Embryonic facial prominence (tissue), 1 donor: ENCODE measurements at regions not wholly inside any gene's neighbourhood (a gene's known extent, or its start where the extent isn't known, plus 50 kb on each side); places are given as distances from the start of the nearest gene placed in this dataset.

Source experiments
- DNase-seq: peaks from one replicate; pipeline ENCODE4 v3.0.0-alpha.2; 2016; ENCODE audit errors: extremely low spot score

DNA sequence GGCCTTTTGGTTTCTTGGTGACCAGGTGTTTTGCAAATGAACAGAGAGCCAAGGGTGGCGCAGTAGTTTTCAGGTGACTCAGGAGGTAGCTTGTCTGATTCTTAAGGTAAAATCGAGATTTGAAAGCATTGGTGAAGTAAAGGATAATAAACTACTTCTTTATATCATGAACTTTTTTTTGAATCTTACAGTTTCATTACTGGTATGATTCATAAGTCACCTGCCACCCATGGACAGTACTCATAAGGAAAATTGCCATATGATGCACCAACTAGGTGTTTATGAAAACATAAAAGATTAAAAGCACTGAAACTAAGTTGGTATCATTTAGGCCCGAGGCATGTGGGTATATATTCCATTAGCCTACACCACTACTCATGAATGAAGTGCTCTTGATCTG, 84.1 kb upstream of the MGAT5 start:
- DNase-seq: no peak

DNA sequence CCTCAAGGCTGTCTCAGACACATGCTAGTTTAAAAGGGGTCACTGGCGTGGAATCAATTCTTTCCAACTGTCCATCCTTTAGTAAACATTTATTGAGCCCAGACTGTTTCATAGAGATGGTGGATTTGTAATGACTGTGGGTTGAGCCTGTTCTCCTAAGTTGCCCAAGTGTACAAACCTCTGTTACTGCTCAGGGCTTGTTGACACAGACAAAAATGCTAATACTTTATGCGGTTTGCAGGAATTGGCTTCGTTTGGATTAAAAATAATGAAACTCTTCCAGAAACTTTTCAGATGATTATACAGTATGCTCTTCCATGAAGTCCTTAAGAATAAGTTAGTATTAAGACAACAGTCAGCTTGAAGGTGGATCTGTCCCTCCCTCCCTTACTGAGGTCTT, 83.6 kb upstream of the MGAT5 start:
- no peak for DNase-seq

DNA sequence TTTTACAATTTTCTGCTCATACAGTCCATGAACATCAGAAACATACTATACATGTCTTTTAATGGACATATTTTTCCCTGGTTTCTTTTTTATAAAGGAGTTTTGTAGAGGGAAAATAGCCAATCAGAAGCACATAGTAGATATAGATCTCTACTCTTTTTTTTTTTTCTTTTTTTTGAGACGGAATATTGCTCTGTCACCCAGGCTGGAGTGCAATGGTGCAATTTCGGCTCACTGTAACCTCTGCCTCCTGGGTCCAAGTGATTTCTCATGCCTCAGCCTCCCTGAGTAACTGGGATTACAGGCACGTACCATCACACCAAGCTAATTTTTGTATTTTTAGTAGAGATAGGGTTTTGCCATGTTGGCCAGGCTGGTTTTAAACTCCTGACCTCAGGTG, 83.2 kb upstream of the MGAT5 start:
- no peak for DNase-seq

DNA sequence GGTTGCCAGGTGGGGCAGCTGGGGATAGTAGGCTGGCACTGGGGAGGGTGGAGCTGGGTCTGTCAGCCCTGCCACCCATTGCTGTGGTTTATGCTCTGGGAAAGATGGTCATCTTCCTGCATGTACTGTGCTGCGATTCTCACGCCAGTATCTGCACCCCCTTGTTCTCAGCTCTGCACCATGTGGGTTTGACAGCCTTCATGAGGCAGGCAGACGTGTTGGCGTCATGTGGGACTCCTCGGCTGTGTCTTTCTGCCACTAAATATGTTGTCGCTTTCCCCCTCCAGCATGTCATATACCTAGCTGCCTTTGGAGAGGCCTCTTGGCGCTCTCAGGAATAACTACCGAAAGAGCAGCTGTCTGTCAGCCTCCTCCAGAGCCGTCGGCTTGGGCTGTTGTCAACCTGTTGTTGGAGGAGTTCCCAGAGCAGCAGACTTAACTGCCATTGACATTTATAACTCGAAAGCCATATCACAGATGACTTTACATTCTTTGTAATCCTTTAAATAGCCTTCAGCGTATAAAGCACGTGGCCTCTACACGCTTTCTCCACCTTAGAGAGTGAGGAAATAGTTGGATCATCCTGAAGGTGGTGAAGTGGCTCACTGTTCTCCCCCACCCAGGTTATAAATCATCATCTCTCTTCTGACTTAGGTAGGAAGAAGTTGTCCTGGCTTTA, 80.4 kb upstream of the MGAT5 start:
- no peak for DNase-seq

DNA sequence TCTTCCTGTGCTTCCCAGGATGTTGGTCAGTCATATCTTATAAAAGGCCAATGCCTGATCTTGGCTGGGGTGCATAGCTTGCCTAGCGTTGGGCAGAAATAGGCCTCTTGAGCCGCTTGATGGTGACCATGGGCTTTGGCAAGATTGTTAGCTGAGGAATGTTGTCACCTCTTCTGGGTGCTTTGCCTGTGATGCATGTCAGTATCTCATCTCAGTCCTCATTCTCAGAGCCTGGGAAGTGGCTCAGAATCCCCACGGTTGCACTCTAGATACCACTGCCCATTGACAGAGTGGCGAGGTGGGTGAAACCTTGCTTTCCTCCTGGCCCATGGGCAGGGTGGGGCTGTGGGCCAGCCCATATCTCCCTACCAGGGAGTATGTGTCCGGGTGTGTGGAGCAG, 79.2 kb upstream of the MGAT5 start:
- DNase-seq: no peak

DNA sequence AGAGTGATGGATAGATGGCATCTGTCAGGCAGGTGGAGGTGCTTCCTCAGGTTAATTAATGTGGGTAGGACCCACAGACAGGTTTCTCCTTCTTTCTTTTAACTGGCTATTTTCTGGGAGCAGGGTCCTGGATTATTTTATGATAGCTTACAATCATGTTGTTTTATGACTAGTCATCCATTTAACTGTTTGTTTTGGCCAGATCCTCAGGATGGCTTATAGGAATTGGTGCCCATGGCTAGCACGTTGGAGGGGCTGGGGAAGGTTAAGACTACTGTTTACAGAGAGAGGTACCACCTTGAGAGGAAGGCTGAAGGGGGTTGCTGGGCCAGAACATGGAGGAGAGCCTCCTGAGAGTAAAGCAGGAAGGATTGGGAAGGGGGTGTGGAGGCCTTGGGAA, 78.0 kb upstream of the MGAT5 start:
- DNase-seq: no peak

DNA sequence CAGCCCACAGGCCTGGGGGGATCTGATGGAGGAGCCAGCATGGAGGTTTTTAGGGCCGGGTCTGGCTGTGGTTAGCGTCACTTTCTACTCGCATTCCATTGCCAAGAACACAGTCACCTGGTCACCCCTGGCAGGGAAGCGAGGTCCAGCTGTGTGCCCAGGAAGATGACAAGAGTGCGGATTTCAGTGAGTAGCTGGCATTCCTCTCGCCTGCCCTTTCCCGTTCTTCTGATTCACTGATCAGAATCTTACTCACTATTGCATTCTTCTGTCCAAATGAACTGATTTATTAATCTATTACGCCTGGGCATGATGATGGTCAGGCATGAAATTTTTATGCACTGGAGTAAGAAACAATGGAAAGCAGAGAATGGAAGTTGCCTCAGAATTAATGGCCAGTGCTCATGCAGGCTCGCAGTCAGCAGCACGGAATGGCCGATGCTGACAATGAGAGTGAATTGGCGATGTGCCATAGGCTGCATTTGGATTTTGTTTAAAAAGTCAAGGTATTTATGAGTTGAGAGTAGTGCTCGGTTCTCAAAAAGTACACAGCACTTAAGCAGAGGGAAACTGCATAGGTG, 76.4 kb upstream of the MGAT5 start:
- no peak for DNase-seq

DNA sequence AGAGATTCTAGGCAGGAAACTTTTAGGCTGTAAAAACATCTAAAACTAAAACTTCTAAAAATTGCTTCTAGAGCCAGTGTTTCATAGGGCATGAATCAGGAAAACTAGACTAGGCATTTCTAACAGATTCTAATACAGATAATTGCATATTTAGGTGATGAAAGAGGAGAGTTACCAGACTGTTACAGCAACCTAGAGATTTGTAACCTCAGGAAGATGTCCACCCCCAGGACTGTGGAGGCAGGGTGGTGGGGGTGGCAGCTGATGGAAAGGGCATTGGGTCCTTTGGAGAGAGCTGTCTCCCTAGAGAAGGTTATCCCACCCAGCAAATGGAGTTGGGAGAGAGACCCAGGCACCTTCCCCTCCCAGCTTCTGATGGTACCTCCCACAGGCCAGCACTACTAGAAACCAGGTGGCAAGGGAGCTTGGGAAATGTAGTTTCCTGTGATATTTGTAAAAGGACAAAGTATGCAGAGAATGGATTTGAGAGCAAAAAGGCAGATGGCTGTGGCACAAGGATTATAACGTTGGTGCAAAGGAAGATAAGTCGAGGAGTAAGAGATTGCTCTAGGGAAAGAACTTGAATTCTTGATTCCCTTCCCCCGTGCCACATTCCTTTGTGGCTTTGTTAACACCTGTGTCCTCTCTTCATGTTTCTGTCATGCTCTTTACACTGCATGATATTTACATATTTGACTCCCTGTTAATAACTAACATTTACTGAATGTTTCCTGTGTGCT, 75.6 kb upstream of the MGAT5 start:
- DNase-seq: no peak

DNA sequence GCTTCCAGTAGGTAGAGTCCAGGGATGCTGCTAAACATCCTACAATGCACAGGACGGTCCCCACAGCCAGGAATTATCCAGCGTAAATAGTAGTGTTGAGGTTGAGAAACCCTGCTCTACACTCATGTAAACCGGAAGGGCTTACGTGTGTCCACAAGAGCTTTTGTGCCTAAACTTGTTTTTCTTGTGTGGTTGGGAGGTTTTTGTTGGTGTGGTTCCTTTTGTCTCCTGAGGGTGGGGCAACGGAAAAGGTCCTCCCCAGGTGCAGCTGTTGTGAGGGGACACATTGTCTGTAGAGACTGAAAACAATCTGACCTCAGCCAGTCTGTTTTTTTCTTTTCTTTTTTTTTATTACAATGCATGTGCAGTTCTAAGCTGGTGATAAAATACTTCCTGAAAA, 72.7 kb upstream of the MGAT5 start:
- DNase-seq: no peak

DNA sequence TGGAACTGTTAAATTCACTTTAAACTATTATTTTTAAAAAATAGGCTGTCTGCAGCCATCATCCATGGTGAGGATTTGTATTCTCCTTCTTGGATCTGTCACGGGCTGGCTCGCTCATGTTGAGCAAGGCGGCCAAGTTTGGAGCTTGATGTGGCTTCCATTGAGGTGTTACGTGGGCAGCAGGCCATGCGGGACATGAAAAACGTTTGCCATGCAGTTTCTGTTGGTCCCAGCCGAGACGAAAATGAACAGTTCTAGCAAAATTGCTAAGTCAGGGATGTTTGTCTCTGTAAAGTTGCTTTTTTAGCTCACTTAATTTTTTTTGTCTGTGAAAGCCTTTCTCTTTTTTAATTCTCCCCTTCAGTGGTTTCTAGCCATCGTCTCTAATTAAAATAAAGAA, 70.2 kb upstream of the MGAT5 start:
- no peak for DNase-seq

DNA sequence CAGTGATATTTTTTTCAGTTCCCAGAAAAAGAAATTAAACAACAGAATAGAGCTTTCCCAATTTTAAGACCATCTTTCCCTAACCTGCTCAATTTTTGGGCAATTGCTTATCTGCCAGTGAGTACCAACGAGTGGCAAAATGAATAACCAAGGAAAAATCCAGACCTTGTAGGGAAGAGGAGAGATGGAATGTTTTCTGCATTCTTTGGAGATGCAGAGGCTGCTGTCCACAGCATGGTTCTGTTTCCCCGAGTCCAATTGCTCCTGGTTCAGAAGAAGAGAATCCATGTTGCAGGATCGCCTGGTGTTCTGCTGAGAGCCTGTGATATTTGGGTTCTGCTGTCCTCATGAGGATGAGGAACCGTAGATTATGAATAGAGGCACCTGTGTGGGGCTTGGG, 68.2 kb upstream of the MGAT5 start:
- no peak for DNase-seq

DNA sequence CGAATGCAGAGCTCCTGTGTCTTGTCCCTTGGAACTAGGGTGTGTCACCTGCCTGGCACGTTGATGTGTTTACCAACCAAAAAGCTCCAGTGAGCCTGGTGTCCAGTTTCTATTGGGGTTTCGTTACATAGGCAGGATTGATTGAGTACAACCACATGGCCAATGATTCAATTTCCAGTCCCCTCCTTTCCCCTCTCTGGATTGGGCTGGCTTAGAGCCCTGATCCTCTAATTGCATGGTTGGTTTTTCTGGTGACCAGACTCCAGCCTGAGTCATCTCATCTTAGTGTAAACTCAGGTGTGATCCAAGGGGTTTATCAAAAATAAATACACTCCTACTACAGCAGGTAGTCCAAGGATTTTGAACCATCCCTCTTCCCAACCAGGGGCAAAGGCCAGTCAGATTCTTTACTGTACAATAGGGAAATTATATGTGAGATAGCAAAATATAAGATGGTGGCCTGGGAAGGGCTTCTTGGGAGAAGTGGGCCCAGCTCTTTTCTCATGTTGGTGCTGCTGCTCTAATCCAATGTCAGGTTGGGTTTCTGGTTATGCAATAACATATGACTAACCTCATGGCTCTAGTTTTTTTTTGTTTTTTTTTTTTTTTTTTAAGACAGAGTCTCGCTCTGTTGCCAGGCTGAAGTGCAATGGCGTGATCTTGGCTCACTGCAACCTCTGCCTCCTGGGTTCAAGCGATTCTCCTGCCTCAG, 64.7 kb upstream of the MGAT5 start:
- DNase-seq: no peak

DNA sequence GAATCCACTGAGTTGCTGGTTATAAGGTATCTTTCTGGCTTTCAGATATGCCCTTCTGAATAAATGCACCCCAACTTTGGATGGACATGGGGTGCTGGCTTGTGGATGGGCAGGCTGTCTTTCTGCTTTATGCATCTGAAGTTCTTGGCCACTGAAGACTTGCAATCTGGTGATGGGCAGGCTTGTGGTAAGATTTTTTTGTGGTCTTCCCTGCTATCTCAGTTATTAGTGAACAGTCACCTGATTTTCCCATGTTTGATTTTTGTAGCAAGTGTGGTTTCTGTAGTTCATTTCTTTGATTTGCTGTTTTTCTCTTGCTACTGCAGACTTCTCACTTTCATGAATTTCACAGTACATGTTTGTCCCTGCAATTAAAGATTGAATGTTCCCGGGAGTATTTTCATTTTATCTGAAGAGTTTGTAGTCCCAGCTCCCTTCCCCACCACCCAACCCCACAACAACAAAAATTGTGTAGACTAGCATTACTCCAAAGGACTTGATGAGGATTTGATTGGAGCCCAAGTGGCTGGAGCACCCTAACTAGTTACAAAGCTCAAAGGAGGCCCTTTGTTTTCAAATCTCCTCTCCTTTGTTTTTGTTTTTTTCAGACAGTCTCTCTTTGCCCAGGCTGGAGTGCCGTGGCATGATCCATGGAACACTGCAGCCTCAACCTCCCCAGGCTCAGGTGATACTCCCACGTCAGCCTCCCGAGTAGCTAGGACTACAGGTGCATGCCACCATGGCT, 63.6 kb upstream of the MGAT5 start:
- no peak for DNase-seq

DNA sequence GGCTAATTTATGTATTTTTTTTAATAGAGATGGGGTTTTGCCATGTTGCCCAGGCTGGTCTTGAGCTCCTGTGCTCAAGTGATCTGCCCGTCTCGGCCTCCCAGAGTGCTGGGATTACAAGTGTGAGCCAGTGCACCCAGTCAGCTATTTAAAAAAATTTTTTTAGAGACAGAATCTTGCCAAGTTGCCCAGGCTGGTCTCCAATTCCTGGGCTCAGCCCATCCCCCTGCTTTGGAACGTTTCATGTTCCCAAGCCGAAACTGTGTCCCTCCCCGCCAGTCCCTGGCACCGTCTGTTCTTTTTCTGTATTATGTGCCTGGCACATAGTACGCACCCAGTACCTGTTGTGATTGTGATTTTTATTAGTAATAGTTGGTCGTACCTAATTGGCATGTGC, 63.1 kb upstream of the MGAT5 start:
- DNase-seq: no peak

DNA sequence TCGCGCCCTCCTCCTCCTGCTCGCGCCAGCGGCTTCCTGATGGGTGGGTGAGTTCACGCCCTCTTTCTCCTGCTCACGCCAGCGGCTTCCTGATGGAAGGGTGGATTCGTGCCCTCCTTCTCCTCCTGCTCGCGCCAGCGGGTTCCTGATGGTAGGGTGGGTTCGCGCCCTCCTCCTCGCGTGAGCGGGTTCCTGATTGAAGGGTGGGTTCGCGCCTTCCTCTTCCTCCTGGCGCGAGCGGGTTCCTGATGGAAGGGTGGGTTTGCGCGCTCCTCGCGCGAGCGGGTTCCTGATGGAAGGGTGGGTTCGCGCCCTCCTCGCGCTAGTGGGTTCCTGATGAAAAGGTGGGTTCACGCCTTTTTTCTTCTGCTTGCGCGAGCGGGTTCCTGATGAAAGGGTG, 62.0 kb upstream of the MGAT5 start:
- DNase-seq: no peak

DNA sequence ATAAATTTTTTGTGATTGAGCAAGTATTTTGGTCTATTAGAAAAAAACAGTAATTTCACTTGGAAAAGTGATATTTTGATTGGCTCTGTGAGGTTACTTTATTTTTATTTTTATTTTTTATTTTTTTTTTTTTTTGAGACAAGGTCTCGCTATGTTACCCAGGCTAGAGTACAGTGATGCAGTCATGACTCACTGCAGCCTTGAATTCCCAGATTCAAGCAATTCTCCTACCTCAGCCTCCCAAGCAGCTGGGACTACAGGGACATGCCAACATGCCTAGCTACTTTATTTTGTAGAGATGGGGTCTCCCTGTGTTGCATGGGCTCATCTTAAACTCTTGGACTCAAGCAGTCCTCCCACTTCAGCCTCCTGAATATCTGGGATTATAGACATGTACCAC, 60.9 kb upstream of the MGAT5 start:
- DNase-seq: no peak

DNA sequence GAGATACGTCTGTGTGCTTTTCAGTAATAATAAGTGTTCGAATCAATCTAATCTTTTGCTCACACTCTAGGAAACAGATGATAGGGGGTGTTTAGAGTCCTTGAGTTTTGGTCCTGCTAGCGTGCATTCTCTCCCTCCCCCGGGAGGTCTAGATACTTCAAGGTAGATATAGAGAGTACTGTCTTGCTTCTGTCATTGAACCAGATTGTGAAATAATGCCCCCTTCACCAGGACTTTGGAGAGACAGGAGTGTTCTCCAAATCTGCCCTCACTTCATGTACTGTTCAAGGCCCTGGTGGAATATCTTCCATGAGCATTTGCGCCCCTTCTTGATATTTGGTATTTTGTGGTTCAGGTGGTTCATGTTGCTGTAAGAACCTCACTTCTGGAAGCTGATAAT, 59.4 kb upstream of the MGAT5 start:
- no peak for DNase-seq

DNA sequence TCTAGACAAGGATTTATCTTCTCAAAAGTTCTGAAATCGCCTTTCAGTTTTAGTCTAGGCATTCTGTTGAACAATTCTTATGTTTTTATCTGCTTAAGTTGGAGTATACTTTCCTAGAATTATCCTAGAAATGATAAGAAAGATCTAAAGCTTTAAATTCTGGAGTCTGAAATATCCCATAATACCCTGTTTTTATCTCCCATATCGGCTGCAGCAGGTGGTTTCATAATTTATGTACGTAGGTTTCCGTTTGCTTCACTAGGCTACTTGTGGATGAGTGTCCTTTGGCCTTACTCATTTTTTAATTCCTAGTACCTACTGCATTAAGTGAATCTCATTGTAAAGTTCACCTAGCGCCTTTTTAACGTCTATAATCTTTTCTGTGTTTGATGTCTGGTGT, 58.5 kb upstream of the MGAT5 start:
- DNase-seq: no peak

DNA sequence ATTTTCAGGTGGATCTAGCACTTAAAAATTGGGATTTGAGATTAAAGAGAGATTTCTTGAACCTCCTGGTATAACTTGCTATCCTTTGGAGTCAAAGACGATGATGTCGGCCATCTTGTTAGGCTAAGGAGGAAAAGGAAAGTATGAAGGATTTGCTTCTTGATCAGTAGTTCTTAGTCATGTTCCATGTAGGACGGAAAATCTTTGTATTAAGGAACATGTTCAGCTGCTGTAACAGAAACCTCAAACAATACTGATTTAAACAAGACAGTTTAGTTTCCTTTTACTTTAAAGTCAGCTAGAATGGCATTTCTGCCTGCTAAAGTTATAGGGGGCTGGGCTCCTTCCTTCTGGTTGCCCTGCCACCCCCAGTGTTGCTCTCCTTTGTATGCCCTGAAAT, 56.4 kb upstream of the MGAT5 start:
- no peak for DNase-seq

DNA sequence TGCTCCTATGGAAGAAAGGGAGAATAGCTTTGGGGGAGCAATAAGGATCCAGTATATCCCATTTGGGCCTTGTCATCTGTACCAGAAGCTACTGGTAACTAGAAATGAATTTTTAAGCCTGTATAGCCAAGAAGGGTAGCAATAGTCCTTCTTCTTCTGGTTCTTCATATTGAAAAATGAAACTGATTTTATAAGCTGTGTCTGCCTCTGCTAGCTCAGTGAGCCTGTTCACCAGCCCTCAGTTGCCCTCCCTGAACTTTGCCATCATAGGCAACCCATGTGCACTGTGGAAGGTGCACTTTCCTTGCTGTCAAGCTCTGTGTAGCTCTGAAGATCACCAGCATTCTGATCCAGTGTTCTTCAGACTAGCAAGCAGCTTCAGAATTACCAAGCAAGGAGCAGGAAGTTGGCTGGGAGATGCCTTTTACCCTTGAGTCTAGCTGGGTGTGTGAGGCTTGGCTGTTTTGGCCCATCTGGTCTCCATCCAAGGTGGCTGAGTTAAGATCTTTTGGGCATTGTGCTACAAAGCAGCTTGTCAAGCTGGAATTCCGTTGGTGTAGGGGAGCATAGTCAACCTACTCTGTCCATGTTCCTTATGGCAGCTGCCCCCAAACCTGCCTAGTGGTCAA, 55.8 kb upstream of the MGAT5 start:
- DNase-seq: no peak

DNA sequence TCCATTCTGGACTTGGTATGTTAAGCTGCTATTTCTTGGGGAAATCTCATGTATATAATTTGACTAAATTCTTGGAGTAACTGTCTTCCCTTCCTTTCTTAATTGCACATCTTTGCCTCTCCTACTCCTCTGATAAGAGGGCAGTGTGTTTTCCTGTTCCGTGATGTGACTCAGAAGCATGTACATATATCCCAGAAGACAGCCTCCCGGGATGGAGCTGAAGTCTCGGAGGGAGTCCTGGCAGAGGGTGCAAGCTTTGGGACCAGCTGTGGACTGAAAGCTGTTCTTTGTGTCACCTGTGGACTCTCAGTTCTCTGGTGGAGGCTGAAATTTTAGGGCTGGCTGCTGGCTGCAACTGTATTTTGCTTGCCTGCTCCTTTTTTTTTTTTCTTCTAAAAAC, 54.7 kb upstream of the MGAT5 start:
- DNase-seq: no peak
